ENCODE measurements at regions not wholly inside any gene's neighbourhood (a gene's known extent, or its start where the extent isn't known, plus 50 kb on each side); places are given as distances from the start of the nearest gene placed in this dataset.
A peak's percentile ranks its signal among the peaks of the same experiment; 100 is the strongest.

- no peaks in the 10 kb centered on the region for H3K27me3 Mint-ChIP-seq (ENCODE audit: low read depth)
- no peak overlapping the region for H3K27ac Mint-ChIP-seq
- H3K9me3 Mint-ChIP-seq = no peaks in the 10 kb centered on the region
- DNase-seq (ENCODE audit: low spot score) = no peak
- H3K4me1 Mint-ChIP-seq (ENCODE audit: low read depth) = peaks cover 22% of the 10 kb centered on the region
- no peak overlapping the region for H3K4me3 Mint-ChIP-seq
- no peaks in the 10 kb centered on the region for H3K36me3 Mint-ChIP-seq (ENCODE audit: low read depth)
Observed at GRCh38 chr12:132439333-132439904, 50.5 kb upstream of the FBRSL1 start.

GRCh38 chr12:132438726-132439125 is 51.2 kb upstream of the FBRSL1 start:
- Mint-ChIP-seq H3K27me3 (ENCODE audit: low read depth) (no peaks in the 10 kb centered on the region), H3K36me3 (ENCODE audit: low read depth) (no peaks in the 10 kb centered on the region)

GRCh38 chr12:132437943-132438700 is 51.8 kb upstream of the FBRSL1 start:
- H3K27ac Mint-ChIP-seq = peak overlapping the region; percentile 45
- peaks cover 15% of the 10 kb centered on the region for H3K4me1 Mint-ChIP-seq (ENCODE audit: low read depth)
- no peak for DNase-seq (ENCODE audit: low spot score)
- H3K27me3 Mint-ChIP-seq (ENCODE audit: low read depth) = no peaks in the 10 kb centered on the region
- H3K36me3 Mint-ChIP-seq (ENCODE audit: low read depth) = no peaks in the 10 kb centered on the region
- no peaks in the 10 kb centered on the region for H3K9me3 Mint-ChIP-seq
- H3K4me3 Mint-ChIP-seq = no peak overlapping the region

More at GRCh38 chr12:132438726-132439125, 51.2 kb upstream of the FBRSL1 start:
- no peak overlapping the region for H3K4me3 Mint-ChIP-seq
- peaks cover 18% of the 10 kb centered on the region for H3K4me1 Mint-ChIP-seq (ENCODE audit: low read depth)
- DNase-seq (ENCODE audit: low spot score) = no peak
- H3K27ac Mint-ChIP-seq = no peak overlapping the region
- no peaks in the 10 kb centered on the region for H3K9me3 Mint-ChIP-seq

GRCh38 chr12:132437252-132437932 is 52.6 kb upstream of the FBRSL1 start:
- no peaks in the 10 kb centered on the region for H3K9me3 Mint-ChIP-seq
- H3K36me3 Mint-ChIP-seq (ENCODE audit: low read depth) = no peaks in the 10 kb centered on the region
- peaks cover 15% of the 10 kb centered on the region for H3K4me1 Mint-ChIP-seq (ENCODE audit: low read depth)
- H3K27me3 Mint-ChIP-seq (ENCODE audit: low read depth) = no peaks in the 10 kb centered on the region
- H3K4me3 Mint-ChIP-seq = peak overlapping the region; percentile 46
- no peak for DNase-seq (ENCODE audit: low spot score)
- peak overlapping the region; percentile 60 for H3K27ac Mint-ChIP-seq

GRCh38 chr12:132436791-132437251 is 53.1 kb upstream of the FBRSL1 start:
- Mint-ChIP-seq H3K9me3 (no peaks in the 10 kb centered on the region), H3K36me3 (ENCODE audit: low read depth) (no peaks in the 10 kb centered on the region), H3K27ac (no peak overlapping the region), H3K4me3 (peak overlapping the region; percentile 32), H3K4me1 (ENCODE audit: low read depth) (peaks cover 16% of the 10 kb centered on the region), H3K27me3 (ENCODE audit: low read depth) (no peaks in the 10 kb centered on the region)
- no peak for DNase-seq (ENCODE audit: low spot score)

GRCh38 chr12:132435486-132436187 is 54.3 kb upstream of the FBRSL1 start:
- Mint-ChIP-seq H3K4me3 (no peak overlapping the region), H3K27ac (no peak overlapping the region), H3K36me3 (ENCODE audit: low read depth) (no peaks in the 10 kb centered on the region), H3K27me3 (ENCODE audit: low read depth) (no peaks in the 10 kb centered on the region), H3K9me3 (no peaks in the 10 kb centered on the region), H3K4me1 (ENCODE audit: low read depth) (peaks cover 19% of the 10 kb centered on the region)
- no peak for DNase-seq (ENCODE audit: low spot score)

- Mint-ChIP-seq H3K36me3 (ENCODE audit: low read depth) (no peaks in the 10 kb centered on the region), H3K27me3 (ENCODE audit: low read depth) (no peaks in the 10 kb centered on the region), H3K4me3 (no peak overlapping the region), H3K9me3 (no peaks in the 10 kb centered on the region), H3K4me1 (ENCODE audit: low read depth) (peaks cover 30% of the 10 kb centered on the region), H3K27ac (no peak overlapping the region)
- DNase-seq (ENCODE audit: low spot score) = no peak
Observed at GRCh38 chr12:132433641-132434395, 56.1 kb upstream of the FBRSL1 start.

- Mint-ChIP-seq H3K9me3 (no peaks in the 10 kb centered on the region), H3K27ac (no peak overlapping the region), H3K27me3 (ENCODE audit: low read depth) (no peaks in the 10 kb centered on the region), H3K4me3 (no peak overlapping the region), H3K4me1 (ENCODE audit: low read depth) (peaks cover 26% of the 10 kb centered on the region), H3K36me3 (ENCODE audit: low read depth) (no peaks in the 10 kb centered on the region)
- no peak for DNase-seq (ENCODE audit: low spot score)
Observed at GRCh38 chr12:132432721-132433577, 57.0 kb upstream of the FBRSL1 start.

- Mint-ChIP-seq H3K4me3 (no peak overlapping the region), H3K27me3 (ENCODE audit: low read depth) (no peaks in the 10 kb centered on the region), H3K4me1 (ENCODE audit: low read depth) (peaks cover 26% of the 10 kb centered on the region), H3K27ac (peak overlapping the region; percentile 10), H3K36me3 (ENCODE audit: low read depth) (no peaks in the 10 kb centered on the region), H3K9me3 (no peaks in the 10 kb centered on the region)
- DNase-seq (ENCODE audit: low spot score) = no peak
Observed at GRCh38 chr12:132432126-132432705, 57.7 kb upstream of the FBRSL1 start.

- Mint-ChIP-seq H3K9me3 (no peaks in the 10 kb centered on the region), H3K27ac (peak overlapping the region; percentile 78), H3K4me1 (ENCODE audit: low read depth) (peaks cover 23% of the 10 kb centered on the region), H3K27me3 (ENCODE audit: low read depth) (no peaks in the 10 kb centered on the region), H3K4me3 (peak overlapping the region; percentile 77), H3K36me3 (ENCODE audit: low read depth) (no peaks in the 10 kb centered on the region)
- no peak for DNase-seq (ENCODE audit: low spot score)
Observed at GRCh38 chr12:132430838-132431774, 58.8 kb upstream of the FBRSL1 start.

GRCh38 chr12:132429946-132430643 is 59.9 kb upstream of the FBRSL1 start:
- H3K27me3 Mint-ChIP-seq (ENCODE audit: low read depth) = no peaks in the 10 kb centered on the region

More at GRCh38 chr12:132429946-132430643, 59.9 kb upstream of the FBRSL1 start:
- peak overlapping the region; percentile 78 for H3K27ac Mint-ChIP-seq
- H3K9me3 Mint-ChIP-seq = no peaks in the 10 kb centered on the region
- peak overlapping the region; percentile 77 for H3K4me3 Mint-ChIP-seq
- peak; percentile 58 for DNase-seq (ENCODE audit: low spot score)
- H3K4me1 Mint-ChIP-seq (ENCODE audit: low read depth) = peaks cover 23% of the 10 kb centered on the region
- no peaks in the 10 kb centered on the region for H3K36me3 Mint-ChIP-seq (ENCODE audit: low read depth)
